ENCODE measurements at regions not wholly inside any gene's neighbourhood (a gene's known extent, or its start where the extent isn't known, plus 50 kb on each side); places are given as distances from the start of the nearest gene placed in this dataset.

DNA sequence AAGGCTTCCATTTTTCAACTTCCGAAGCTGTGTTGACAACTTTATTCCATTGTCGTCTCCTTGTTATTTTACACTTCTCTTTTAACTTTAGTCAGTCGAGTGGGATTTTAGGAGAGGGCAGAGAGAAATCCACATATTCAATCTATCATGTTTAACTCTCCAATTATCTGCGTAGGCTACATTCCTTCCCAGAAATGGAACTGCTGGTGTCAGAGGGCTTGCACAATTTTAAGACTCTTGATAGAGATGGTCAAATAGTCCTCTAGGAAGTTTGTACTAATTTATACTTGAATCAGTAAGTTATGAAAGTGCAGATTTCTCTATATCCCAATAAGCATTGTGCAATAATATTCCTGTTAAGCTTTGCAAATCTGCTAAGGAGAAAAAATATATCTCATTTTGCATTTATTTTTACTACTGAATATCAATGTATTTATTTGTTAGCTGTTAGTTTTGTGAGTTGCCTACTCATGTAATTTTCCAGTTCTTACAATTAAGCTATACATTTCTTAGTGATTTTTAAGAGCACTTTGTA, 95.6 kb downstream of the CYP26B1 start:
- TF ChIP-seq, protein P1, sequence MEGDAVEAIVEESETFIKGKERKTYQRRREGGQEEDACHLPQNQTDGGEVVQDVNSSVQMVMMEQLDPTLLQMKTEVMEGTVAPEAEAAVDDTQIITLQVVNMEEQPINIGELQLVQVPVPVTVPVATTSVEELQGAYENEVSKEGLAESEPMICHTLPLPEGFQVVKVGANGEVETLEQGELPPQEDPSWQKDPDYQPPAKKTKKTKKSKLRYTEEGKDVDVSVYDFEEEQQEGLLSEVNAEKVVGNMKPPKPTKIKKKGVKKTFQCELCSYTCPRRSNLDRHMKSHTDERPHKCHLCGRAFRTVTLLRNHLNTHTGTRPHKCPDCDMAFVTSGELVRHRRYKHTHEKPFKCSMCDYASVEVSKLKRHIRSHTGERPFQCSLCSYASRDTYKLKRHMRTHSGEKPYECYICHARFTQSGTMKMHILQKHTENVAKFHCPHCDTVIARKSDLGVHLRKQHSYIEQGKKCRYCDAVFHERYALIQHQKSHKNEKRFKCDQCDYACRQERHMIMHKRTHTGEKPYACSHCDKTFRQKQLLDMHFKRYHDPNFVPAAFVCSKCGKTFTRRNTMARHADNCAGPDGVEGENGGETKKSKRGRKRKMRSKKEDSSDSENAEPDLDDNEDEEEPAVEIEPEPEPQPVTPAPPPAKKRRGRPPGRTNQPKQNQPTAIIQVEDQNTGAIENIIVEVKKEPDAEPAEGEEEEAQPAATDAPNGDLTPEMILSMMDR (IDR thresholded peaks at IDR 0.05; ENCODE audit: insufficient read depth, low read length), result no peak
- TF ChIP-seq, protein P2, sequence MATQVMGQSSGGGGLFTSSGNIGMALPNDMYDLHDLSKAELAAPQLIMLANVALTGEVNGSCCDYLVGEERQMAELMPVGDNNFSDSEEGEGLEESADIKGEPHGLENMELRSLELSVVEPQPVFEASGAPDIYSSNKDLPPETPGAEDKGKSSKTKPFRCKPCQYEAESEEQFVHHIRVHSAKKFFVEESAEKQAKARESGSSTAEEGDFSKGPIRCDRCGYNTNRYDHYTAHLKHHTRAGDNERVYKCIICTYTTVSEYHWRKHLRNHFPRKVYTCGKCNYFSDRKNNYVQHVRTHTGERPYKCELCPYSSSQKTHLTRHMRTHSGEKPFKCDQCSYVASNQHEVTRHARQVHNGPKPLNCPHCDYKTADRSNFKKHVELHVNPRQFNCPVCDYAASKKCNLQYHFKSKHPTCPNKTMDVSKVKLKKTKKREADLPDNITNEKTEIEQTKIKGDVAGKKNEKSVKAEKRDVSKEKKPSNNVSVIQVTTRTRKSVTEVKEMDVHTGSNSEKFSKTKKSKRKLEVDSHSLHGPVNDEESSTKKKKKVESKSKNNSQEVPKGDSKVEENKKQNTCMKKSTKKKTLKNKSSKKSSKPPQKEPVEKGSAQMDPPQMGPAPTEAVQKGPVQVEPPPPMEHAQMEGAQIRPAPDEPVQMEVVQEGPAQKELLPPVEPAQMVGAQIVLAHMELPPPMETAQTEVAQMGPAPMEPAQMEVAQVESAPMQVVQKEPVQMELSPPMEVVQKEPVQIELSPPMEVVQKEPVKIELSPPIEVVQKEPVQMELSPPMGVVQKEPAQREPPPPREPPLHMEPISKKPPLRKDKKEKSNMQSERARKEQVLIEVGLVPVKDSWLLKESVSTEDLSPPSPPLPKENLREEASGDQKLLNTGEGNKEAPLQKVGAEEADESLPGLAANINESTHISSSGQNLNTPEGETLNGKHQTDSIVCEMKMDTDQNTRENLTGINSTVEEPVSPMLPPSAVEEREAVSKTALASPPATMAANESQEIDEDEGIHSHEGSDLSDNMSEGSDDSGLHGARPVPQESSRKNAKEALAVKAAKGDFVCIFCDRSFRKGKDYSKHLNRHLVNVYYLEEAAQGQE (IDR thresholded peaks at IDR 0.05; ENCODE audit: insufficient replicate concordance, low read depth), result no peak
- no peak for TF ChIP-seq POLR2AphosphoS5 (IDR thresholded peaks at IDR 0.05; ENCODE audit: low read depth)

Measured in HL-60 (cell line).